HL-60/S4 treated with retinoic acid at 250 ng/mL for 4 days and 3 days (cell line): ENCODE measurements at regions not wholly inside any gene's neighbourhood (a gene's known extent, or its start where the extent isn't known, plus 50 kb on each side); places are given as distances from the start of the nearest gene placed in this dataset.
"Not testable (repeated sequence)": the region's sequence is repeated elsewhere in the genome, so short reads cannot be mapped to it uniquely, and the experiment has no call there.

Experiments
- in situ Hi-C: fragments of 300-500 bp; cut with MboI; formaldehyde crosslinking; loops from 2 replicates; pipeline ENCODE4 v1.7.0; 2022; ENCODE audit warnings: low sequenced_read_pairs

DNA sequence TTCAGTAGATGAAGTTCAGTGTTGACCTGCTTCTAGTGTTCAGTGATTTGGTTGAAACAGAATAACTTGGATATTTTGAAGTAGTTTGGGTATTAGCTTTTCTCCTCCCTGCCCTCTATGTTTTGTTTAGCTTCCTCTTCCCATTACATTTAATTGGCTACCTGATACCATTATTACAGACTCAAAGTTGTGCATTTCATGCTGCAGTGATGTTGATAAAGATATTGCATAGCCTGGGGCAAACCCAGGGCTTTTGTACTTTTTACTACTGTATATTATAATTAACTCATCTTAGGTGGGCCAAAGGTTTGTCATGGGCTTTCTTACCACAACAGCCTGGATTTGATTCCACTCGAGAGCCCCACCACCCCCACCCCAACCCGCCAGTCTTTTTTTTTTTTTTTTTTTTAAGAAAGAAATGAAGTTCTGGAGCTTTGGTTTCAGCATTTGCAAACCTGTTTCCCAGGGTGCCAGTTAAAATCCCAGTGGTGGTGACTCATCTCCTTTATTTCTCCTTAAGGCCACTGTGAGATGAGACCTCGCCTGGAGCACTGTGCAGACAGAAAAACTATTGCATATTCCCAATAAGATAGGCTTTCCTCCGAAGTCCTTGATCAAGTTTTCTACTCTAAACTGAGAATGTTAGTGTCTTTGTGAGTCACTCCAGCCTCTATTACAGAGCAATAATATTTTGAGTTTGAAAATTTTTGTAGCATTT is 393.7 kb upstream of the FANCL start:
- in situ Hi-C loops = no loop called here

DNA sequence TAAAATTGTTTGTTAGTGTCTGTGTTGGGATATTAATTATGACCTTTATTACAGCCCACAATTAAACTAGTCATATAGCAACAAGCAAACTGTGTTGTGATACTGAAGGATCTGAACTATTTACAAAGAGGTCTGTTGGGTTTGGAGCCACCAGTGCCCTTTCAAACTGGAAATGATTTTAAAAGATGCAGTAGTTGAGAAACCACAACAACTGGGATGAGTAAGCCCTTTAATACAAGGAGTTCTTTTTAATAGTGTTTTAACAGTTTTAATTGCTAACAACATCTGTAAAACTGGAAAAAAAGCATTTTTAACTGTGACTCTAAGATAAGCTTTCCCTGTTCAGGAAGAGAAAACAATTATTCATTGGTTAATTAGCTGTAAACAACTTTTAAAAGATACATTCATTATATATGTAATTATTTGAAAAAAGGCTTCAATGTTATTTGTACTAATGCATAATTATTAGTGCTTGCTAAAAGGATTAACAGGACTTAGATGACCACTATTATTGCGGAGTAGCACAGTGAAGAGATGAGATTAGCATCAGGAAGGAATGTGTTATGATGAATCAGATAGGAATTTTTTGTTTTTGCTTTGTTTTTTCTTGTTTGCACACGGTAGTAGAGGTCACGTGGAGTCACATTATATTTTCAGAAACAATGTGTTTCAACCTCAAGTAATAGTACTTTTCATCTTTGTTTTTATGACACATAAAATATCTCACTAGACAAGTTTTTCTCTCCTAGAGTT is 392.7 kb upstream of the FANCL start:
- in situ Hi-C loops = no loop called here

DNA sequence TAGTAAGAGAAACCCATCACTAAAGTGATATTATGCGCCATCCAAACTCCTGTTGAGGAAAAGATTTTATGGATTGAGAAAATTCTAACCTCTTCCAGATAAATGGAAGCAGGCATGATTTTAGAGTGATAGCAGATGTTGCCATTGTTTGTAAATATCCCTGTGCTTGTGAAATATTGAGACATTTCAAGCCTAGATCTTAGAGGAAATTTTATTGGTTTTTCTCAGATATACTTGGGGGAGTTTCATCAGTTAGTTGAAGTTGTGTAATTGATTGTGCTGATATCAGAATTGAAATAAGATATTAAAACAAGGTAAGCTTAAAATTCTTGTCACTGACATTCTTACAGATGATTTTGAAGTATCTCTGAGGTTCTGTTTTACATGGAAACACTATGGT is 390.9 kb upstream of the FANCL start:
- in situ Hi-C loops = no loop called here

DNA sequence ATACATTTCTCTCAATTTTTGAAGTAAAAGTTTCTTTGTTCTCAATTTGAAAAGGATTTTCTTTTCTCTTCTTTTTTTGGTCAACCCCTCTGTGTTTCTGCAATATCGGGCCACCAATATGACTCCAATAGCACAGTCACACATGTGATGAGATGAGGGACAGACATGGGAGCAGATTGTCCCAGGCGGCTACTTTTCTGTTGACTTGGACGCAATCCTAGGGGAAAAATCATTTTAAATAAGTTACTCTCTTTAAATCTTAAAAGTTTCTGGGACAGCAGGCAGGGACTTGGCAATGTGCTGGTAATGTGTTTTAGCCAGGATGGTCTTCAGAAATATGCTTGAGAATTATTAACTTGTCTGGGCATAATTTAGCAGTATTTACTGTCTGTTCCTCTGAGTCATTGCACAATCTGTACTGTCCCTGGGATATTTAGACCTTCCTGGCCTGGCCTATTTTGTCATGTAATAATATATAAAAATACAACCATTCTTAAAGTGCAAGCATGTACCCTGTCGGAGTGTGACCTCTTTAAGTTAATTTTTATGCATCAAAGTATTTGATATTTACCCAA is 388.5 kb upstream of the FANCL start:
- in situ Hi-C loops = no loop called here

DNA sequence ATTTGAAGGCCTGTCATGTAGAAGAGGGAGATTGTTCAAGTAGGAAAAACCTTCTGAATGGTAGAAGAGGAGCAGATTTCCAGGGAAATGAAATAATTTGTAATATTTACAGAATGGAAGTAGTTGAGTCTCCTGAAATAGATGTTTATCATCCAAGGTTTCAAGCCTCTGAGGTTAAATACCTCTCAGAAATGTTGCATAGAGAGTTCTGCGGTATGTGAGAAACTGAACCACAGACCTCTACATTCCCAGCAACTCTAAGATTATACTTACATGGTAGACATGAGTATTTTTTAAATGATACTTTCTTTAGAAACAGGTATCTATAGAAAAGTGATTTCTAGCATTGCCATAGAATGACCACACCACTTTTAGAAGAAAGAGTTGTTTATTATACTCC is 379.8 kb upstream of the FANCL start:
- in situ Hi-C loops = no loop called here

DNA sequence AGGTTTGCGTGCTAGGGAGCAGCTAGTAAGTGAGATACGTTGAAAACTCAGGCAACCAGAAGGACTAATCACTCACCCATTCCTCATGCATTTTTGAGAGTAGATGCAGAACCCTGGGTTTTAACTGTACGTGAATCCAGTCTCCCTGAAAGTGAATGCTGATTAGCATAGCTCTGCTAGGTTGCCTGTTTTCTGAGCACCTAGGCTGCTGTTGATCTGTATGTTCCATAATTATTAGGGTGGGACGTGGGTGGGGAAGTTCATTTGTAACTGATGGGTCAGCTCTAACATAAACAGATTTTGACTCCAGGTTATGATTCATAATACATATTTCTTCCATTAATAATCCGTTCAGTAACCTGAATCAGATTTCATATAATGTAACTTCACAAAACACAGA is 379.0 kb upstream of the FANCL start:
- in situ Hi-C loops = no loop called here

DNA sequence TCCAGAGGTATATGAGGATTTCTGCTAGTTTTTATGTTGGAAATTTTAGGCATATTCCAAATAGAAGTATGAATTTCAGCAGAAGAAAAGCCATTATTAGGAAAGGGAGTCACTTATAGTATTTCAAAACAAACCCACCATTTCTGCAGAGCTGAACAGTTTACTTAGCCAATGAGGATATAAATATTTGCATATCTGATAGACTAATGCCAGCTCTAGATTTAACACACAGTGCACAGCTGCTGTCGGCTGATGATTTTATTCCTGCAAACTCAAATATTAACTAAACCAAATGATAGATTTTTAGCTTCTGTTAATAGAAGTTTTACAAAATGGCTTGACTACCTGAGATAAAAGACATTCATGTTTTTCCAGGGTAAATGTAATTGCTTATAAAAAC is 375.8 kb upstream of the FANCL start:
- in situ Hi-C loops = no loop called here

DNA sequence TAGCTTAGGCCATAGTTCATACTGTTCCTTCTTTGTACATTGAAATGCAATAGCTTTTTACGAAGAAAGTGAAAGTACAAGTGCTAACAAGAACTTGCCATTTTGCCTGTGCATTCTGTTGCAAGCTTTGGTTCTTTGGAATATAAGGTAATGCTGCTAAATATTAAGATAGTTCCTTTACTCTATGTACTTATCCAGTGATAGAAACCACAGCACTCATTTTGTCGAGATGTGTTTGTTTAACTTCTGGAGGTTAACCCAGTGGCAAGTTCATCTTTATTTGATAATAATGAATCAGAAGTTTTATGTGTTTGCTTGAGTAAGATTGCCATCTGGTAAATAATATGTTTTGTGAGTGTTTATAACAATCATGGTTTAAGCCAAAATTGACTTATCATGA is 373.1 kb upstream of the FANCL start:
- in situ Hi-C loops = no loop called here

DNA sequence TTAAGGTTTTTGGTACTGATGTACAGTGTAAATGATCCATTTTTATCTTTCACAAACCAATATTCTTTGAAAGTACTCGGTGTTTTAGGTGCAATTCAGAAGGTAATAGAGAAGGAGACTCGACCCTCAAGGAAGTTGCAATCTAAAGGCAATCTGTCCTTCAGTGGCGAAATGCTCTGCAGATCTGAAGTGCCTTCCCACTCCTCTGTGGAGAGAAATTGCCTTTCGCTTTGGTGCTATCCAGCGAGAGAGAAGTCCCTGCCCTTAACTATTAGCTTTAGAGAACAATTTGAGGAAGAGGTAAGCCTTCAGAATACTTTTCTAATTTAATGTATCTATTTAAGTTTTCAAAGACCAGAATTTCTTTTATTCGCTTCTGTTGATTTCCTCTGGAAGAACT is 371.8 kb upstream of the FANCL start:
- in situ Hi-C loops = no loop called here

DNA sequence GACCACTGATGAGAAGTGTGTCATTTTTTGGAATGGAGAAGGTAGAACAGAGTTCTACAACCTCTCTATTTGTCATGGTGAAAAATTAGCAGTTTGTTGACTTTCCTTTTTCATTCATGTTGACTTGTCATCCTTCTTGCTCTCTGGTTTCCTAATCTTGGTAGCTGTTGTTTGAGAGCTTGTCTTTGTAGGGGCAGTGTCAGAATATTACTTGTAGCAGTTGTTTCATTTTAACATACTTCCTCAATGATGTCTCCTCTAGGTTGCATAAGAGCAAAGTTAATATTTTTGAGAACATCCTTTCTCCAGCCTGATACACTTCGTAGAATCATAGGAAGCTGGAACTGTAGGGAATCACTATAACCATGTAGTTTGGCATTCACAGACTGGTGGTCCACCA is 368.2 kb upstream of the FANCL start:
- in situ Hi-C loops = no loop called here

DNA sequence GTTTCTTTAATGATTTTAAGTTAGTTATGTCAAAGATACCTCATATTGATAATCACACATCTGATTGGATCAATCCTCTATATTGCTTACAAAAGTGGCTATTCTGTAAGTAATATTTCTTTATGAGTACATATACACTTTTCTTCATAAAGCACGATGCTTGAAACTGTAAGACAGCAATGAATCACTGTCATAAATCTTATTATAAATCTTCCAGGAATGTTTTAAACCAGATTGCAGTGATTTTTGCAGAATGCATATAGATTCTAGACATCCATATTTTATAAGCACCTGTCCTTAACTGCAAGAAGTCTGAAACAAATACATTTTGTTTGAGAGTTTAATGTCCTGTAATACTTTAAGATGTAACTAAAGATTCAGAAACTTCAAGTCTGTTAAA is 367.0 kb upstream of the FANCL start:
- in situ Hi-C loops = no loop called here

DNA sequence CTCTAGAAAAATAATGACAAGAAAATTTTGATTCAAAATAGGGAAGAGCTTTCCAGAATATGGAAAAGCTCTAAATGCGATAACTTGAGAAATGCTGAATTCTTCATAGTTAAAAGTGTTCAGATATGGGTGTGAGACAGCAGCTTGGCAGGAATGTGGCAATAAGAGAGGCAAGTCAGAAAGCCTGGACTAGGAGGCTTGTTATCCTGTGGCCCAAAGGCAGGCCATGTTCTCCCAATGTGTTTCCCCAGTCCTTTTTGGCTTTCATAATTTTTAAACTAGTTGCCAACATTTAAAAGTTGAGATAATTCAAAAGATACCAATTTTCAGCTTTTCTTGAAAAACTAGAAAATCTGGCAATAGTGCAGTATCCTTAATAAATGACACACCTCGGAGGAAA is 366.3 kb upstream of the FANCL start:
- in situ Hi-C loops = no loop called here

DNA sequence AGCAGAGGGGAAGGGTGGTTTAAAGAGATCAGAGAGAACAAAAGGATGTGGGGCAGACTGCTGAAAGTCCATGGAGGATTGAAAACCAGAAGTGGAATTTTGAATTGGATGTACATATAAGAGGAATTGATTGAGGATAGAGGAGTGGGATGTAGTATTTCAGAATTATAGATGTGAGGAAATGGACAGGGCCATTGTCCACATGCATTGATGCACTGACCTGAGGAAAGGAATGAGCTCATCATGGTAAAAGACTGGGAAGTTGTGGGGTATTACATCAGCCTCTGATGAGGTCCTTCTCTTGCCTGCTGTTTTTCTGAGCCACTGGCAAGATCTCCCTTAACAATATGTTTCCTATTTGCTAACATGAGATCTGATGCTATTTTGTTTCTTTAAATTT is 365.7 kb upstream of the FANCL start:
- in situ Hi-C loops = no loop called here

DNA sequence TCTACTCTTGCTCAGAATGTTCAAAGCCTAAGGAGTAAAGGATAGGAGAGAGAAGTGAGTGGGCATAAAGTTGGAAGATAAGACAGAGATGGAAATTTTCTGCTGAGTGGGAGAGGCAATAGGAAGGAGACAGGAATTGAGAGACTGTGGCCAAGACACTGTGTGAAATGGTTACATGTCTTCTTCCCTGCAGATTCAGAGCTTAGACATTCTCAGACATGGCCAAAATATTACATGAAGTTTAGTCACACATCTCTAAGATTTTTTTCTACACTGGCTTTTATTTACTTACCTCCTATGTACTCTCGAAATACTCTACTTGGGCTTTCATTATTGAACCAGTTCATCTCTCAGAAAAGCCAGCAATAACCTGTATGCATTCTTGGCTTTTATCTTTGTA is 363.0 kb upstream of the FANCL start:
- in situ Hi-C loops = no loop called here

DNA sequence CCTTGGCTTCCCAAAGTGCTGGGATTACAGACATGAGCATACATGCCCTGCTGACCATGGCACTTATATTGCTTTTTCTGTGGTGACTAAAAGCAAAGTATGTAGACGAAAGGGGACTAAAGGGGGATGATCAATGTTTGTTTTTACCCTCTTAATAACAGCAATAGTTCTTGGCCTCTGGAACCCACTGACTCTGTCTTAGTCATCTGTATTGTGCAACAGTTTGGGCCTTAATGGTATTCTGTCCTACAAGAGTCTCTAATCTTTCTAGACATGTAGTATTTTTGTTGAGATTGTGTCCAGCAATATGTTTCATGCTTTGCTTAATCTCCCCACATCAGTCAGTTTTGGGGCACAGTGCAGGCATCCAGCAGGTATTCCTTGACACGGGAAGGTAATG is 359.9 kb upstream of the FANCL start:
- in situ Hi-C loops = no loop called here

DNA sequence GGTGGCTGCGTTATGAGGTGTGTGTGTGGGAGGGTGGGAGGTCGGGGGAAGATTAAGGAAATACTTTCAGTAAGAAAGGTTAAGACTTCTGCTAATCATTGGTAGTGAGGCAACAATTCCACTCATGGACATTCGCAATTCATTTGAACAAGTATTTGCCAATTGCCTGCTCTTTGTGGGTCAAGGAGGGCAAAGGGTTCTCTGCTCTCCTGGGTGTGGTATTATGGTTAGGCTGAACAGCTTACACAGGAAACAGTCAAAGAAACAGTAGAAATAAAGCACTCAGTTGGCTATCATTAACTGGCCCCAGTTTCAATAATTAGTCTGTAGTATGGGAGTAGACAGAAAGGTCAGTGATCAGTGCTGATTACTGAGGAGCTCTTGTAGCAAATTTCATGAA is 357.0 kb upstream of the FANCL start:
- in situ Hi-C loops = no loop called here

DNA sequence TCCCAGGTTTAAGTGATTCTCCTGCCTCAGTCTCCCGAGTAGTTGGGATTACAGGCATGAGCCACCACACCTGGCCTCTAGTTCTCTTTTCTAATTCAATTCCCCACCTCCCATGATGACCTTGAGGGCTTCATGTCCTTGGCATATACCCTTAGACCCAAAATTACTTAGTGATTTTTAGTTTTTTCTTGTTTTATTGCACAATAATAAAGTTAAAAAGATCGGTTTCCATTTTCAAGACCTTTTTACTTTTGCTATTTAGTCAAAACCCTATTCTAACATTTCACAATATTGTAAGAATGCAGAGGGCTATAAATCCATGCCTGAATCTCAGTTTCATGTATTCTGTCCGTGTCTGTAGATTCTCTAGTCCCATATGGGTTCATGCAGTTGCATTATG is 354.6 kb upstream of the FANCL start:
- in situ Hi-C loops = no loop called here

DNA sequence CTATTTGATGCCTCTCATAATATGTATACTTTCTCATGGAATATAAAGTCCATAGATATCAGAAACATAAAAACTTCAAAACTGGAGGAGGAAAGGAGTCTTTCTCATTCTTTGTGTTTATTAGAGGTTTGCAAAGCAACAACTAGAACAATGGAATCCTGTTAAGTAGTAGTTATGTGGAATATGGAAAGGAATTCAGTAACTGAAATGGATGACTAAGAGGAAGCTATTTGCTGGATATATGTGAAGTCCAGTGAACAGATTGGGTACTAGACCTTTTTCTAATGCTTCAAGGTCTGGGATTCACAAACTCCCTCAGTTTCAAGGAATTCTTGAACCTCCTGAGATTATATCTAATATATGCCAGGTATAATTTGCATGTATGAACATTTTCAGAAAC is 353.6 kb upstream of the FANCL start:
- in situ Hi-C loops = no loop called here

DNA sequence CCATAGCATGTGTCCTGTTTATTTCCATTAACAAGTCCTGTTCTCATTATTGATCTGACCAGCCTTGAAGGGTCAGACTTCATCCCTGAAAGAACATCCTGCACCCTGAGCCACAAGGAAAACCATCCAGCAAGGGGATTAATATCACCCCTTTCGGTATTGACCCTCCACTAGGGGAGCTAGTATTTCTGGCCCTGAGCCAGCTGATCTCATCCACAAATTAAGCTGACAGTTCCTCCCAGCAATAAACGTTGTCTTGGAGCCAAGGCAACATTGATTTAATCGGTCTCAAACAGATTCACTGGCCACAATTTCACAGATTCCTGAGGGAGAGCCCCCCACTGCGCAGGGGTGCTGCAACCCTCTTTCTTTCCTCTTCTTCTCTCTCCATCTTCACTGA is 353.1 kb upstream of the FANCL start:
- in situ Hi-C loops = no loop called here

DNA sequence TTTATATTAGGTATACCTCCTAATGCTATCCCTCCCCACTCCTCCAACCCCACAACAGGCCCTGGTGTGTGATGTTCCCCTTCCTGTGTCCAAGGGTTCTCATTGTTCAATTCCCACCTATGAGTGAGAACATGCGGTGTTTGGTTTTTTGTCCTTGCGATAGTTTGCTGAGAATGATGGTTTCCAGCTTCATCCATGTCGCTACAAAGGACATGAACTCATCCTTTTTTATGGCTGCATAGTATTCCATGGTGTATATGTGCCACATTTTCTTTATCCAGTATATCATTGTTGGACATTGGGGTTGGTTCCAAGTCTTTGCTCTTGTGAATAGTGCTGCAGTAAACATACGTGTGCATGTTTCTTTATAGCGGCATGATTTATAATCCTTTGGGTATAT is 345.1 kb upstream of the FANCL start:
- in situ Hi-C loops = not testable (repeated sequence)

DNA sequence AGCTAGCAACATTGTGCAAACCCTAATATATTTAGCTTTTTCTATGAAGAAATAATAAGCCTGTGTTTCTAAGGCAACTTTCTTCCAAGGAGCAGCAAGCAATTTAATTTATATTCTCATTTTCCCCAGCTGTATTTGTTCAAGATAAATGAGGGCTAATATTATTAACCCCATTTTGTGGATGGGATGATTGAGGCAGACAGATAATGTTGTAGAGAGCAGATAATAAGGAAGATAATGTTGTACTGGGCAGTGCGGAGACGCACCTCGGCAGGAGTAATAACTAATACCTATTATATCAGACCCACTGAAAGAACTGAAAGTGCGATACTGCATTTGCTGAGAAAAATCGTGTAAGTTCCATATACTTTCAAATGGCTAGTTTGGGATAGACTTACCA is 344.1 kb upstream of the FANCL start:
- in situ Hi-C loops = no loop called here

DNA sequence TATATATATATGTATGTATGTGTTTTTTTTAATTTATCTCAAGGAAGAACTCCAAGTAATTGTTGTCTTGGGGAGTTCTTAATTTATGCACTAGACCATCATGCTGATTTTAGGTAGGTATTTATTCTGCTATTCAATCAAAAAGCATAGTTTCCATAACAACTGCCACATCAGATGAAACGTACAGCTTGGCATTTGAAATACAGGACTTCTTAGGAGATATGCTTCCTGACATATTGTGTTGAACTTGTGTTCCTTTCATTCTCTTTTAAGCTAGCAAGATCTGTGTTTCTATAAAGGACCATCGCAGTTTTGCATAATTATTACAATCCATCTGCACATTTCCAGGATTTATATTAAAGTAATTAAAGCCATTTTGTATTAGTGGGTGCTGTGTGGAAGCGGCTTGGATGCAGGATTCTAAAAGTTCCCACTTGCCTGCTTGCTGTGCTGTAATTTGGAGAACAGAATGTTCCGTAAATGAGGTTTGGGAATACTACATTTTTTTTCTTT is 343.5 kb upstream of the FANCL start:
- in situ Hi-C loops = no loop called here
